ENCODE measurements at regions not wholly inside any gene's neighbourhood (a gene's known extent, or its start where the extent isn't known, plus 50 kb on each side); places are given as distances from the start of the nearest gene placed in this dataset.
"Not testable (repeated sequence)": the region's sequence is repeated elsewhere in the genome, so short reads cannot be mapped to it uniquely, and the experiment has no call there.

DNA sequence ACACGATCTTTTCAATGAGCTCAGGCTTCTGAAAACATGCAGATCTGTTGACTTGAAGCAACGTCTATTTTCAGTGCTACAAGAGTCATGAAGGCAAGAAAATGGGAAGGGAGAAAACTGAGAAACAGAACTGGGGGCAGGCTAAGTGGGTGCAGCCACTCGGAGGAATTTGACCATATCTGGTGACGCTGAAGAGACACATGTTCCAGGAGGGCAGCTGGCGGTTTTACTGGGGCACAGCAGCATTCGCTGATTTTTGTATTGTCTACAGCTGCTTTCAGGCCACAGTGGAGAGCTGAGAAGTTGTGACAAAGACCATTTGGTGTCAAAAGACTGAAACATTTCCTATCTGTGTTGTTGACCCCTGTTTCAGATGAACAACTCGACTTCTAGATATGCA lies 103.0 kb upstream of the ELAC2 start:
- Mint-ChIP-seq H3K9me3 (peaks cover 0 to 2% (median 0%) of the 10 kb centered on the region in 3 donors), H3K27me3 (no peaks in the 10 kb centered on the region)

DNA sequence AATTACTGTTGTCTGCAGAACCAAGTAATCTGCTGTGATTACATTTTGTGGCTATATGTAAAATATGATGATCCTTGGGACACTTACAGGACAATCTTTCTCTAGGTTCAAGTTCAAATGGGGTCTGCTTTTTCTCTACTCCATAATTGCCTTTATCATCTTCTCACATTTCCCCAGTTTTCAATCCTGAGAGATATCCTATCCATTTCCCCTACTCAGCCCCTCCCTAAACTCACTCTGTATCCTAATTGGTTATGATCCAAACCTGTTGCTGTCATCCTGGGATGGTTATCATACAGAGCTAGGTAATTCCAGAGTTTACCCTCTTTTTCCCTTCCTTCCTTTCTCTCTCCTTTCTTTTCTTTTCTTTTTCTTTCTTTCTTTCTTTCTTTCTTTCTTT lies 100.5 kb upstream of the ELAC2 start:
- Mint-ChIP-seq H3K36me3 (peaks cover 2% of the 10 kb centered on the region), H3K9me3 (peaks cover 0 to 2% (median 0%) of the 10 kb centered on the region in 3 donors), H3K27ac (no peak overlapping the region), H3K27me3 (no peaks in the 10 kb centered on the region), H3K4me1 (peaks cover 0 to 7% (median 1%) of the 10 kb centered on the region in 3 donors), H3K4me3 (no peak overlapping the region)

More for the DNA sequence above, 103.0 kb upstream of the ELAC2 start:
- peaks cover 0 to 1% (median 0%) of the 10 kb centered on the region in 3 donors for H3K4me1 Mint-ChIP-seq
- H3K27ac Mint-ChIP-seq, result no peak overlapping the region
- no peak overlapping the region for H3K4me3 Mint-ChIP-seq
- H3K36me3 Mint-ChIP-seq, result peaks cover 2% of the 10 kb centered on the region

DNA sequence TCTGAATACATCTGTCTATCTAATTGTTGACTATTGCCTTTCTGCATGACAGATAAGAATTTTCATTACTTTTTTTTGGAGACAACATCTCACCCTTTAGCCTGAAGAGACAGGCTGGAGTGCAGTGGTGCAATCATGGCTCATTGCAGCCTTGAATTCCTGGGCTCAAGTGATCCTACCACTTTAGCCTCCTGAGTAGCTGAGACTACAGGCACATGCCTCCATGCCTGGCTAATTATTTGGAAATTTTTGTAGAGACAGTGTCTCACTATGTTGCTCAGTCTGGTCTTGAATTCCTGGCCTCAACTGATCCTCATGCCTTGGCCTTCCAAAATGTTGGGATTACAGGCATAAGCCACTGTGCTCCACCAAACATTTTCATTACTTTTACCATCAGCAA lies 99.8 kb upstream of the ELAC2 start:
- Mint-ChIP-seq H3K4me1 (peaks cover 0 to 7% (median 1%) of the 10 kb centered on the region in 3 donors), H3K36me3 (peaks cover 2% of the 10 kb centered on the region), H3K27ac (no peak overlapping the region), H3K9me3 (peaks cover 0 to 2% (median 0%) of the 10 kb centered on the region in 3 donors), H3K4me3 (no peak overlapping the region), H3K27me3 (no peaks in the 10 kb centered on the region)

DNA sequence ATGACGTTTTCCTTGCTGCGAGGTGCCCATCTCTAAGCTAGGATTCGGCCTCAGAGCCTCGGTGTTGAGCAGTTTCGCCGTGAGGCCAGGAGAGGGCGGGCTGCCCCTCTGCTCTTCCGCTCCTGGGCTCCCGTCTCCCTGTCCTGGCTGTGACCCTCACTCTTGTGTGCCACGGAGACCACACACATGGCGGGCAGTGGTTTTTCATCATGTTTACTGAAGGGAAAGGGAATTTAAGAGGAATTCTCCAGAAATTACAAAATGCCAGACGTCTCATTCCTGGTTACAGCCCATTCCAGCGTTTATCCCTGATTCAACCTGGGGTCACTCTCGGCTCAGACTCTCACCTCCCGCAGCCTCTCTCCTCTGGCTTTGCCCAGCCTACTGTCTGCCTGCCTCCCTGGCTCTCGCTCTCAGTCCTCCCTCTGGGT lies 96.8 kb upstream of the ELAC2 start:
- Mint-ChIP-seq H3K4me1 (peaks cover 0 to 7% (median 0%) of the 10 kb centered on the region in 3 donors), H3K36me3 (no peaks in the 10 kb centered on the region), H3K9me3 (peaks cover 0 to 2% (median 0%) of the 10 kb centered on the region in 3 donors), H3K27ac (no peak overlapping the region), H3K4me3 (peak overlapping the region in 1 of 4 donors; percentile 21), H3K27me3 (no peaks in the 10 kb centered on the region)

DNA sequence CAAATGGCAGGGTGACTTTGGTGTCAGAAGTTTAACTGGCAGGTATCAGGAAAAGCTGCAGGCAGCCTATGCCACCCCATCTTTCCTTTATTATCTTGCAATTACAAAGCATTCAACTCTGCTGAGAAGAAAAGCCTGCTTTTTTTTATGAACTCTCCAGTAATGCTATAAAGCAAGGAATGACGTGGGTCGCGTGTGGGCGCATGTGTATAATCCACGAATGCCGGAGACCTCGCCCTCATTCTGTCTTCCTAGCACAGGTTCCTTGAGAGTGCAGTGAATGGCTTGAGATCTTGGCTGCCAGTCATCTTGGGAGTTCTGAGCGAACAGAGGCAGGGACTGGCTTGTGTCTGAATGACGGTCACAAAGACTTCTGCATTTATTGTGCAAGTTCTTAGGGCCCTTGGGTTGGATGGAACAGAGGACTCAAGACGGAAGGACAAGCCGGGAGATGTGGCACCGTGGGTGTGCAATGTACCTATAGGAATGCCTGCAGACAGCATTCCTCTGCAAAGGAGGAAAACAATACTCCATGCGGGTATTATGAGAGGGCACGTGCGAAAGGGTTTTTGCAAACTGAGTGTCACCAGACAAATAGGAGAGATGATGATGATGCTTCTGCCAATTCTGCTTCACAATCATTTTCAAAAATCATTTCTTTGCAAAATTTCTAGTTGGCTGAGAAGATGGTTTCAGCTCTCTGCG lies 96.1 kb upstream of the ELAC2 start:
- H3K27ac Mint-ChIP-seq, result no peak overlapping the region
- no peak overlapping the region for H3K4me3 Mint-ChIP-seq
- H3K27me3 Mint-ChIP-seq, result no peaks in the 10 kb centered on the region
- H3K9me3 Mint-ChIP-seq, result peaks cover 0 to 2% (median 0%) of the 10 kb centered on the region in 3 donors
- H3K4me1 Mint-ChIP-seq, result peaks cover 0 to 7% (median 0%) of the 10 kb centered on the region in 3 donors
- H3K36me3 Mint-ChIP-seq, result no peaks in the 10 kb centered on the region

DNA sequence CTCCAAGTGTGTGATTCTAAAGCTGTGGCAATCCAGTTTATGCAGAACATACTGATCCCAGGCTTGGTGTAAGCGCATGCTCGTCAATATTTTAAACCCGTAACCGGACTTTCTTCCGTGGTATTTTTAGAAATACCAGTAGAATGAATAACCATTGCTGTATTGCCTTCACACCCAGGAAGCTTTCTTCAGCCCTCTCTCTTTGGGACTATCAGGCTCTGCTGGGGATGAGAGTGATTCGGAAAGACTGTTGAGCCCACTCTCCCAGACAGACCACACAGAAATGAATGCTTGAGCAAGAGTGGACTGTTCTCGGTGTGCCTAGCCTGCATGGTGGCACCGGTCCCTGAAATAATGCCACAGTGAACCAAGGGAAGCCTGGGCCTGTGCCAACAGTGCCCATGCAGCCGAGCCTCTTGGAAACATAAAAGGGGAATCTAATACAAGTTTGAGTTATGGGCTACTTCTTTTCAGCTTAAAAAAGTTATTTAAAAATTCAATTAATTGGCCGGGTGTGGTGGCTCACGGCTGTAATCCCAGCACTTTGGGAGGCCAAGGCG lies 89.9 kb upstream of the ELAC2 start:
- Mint-ChIP-seq H3K4me1 (peaks cover 0 to 1% (median 0%) of the 10 kb centered on the region in 3 donors), H3K36me3 (peaks cover 1% of the 10 kb centered on the region), H3K9me3 (peaks cover 0 to 2% (median 1%) of the 10 kb centered on the region in 3 donors), H3K4me3 (no peak overlapping the region), H3K27me3 (no peaks in the 10 kb centered on the region), H3K27ac (no peak overlapping the region)

DNA sequence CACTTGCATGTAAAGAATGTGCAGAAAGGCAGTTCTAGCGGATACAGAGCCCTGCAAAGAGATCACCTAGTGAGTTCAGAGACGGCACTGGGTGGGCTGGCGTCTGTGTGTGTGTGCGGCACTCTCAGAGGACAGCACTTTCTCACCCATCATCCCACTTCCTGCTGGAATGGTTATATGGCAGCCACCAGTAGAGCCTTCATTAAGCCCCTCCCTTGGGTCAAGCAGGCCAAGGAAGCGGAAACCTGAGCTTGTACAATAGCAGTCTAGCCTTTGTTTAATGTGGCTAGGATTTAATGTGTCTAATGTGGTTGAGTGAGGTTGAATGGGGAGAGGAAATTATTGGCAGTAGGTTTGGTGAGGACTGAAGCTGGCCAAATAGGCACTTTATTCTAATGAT lies 88.3 kb upstream of the ELAC2 start:
- Mint-ChIP-seq H3K4me3 (no peak overlapping the region), H3K9me3 (peaks cover 1 to 7% (median 3%) of the 10 kb centered on the region in 3 donors), H3K4me1 (peaks cover 0 to 1% (median 0%) of the 10 kb centered on the region in 3 donors), H3K27me3 (no peaks in the 10 kb centered on the region), H3K36me3 (peaks cover 1% of the 10 kb centered on the region), H3K27ac (no peak overlapping the region)

DNA sequence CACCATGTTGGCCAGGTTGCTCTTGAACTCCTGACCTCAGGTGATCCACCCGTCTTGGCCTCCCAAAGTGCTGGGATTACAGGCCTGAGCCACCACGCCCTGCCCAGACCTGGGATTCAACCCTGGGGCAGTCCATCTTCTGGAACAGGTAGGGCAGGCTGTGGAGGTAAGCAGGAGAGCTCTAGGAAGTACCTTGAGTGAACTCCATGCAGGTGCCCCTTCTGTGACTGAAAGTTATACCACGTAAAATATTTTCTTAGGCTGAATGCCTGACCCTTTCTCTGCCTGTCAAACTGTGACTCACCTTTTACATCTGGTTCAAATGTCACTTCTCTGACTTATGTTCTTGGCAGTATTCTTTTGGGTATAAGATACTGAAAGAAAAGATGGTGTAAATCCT lies 86.7 kb upstream of the ELAC2 start:
- Mint-ChIP-seq H3K4me3 (no peak overlapping the region), H3K4me1 (peaks cover 0 to 1% (median 0%) of the 10 kb centered on the region in 3 donors), H3K27me3 (no peaks in the 10 kb centered on the region), H3K9me3 (peaks cover 1 to 7% (median 5%) of the 10 kb centered on the region in 3 donors), H3K36me3 (peaks cover 1% of the 10 kb centered on the region), H3K27ac (peak overlapping the region in 1 of 3 donors; percentile 65)

DNA sequence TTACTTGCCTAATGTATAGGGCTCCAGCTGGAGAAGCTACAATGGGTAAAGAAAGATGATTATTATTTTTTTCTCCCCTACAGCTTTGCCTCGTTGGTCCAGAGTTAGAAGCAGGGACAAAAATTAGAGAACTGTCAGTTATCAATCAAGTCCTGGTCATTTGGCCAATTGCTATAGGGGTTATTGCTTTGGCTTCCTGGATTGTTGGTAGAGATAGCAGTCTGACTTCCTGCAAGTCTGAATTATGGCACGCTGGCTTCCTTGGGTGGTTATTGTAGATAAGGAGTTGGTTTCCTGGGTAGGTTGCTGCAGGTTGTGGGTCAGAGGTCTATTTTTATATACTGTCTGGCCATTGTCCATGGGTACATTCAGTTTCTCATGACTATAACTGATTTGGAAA lies 84.7 kb upstream of the ELAC2 start:
- H3K9me3 Mint-ChIP-seq, result peaks cover 1 to 7% (median 7%) of the 10 kb centered on the region in 3 donors
- peak overlapping the region in 1 of 3 donors; percentile 71 for H3K27ac Mint-ChIP-seq
- H3K36me3 Mint-ChIP-seq, result peaks cover 1% of the 10 kb centered on the region
- no peaks in the 10 kb centered on the region for H3K27me3 Mint-ChIP-seq
- peaks cover 0 to 1% (median 0%) of the 10 kb centered on the region in 3 donors for H3K4me1 Mint-ChIP-seq
- H3K4me3 Mint-ChIP-seq, result no peak overlapping the region

DNA sequence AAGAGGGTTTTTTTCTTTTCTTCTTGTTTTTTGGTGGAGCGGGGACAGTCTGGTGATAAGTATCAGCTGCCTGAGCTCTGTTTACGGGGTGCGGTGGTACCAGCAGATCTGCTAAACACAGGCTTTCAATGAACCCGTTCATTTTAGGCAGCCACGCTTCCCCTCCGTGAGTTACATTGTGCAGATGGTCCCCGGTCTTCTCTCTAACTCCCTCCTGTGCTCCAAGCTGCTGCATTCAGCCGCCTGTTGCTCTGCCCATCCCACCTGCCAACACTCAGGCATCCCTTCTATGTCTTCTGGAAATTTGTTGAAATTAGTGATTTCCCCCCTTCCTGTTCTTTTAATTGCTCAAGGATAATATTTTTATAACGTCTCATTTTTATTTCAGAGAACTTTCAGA lies 82.1 kb upstream of the ELAC2 start:
- H3K9me3 Mint-ChIP-seq, result peaks cover 0 to 7% (median 7%) of the 10 kb centered on the region in 3 donors
- H3K36me3 Mint-ChIP-seq, result no peaks in the 10 kb centered on the region
- H3K4me3 Mint-ChIP-seq, result no peak overlapping the region
- peak overlapping the region in 1 of 3 donors; percentile 51 for H3K27ac Mint-ChIP-seq
- H3K4me1 Mint-ChIP-seq, result no peaks in the 10 kb centered on the region
- H3K27me3 Mint-ChIP-seq, result no peaks in the 10 kb centered on the region

DNA sequence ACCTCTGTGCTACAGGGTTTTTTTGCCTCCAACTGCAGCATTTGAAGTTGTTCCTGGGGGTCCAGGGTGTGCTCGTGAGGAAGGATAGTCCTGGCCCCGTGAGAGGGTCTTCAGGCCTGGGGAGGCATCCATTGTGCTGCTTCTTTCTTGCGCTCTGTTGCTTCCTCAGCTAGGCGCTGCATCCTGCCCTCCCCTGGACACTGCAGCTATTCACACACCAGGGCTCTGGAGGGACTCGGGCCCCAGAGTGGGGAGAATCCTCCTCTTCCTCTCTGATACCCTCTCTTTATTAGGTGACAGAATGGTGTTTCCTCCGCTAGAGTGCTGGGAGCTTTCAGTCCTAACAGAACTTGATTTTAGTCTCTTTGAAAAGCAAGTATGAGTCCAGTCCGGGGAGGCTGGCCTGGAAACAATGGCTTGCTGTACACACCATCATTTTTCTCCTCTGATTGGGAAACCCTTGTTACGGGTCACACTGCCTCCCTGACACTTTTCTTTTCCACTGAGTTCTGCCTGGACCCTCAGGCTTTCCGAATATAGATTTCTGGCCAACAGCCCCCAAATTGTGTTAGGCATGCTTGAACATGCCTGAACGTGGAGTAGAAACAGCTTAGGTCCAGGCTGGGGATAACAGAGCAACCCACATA lies 81.4 kb upstream of the ELAC2 start:
- no peaks in the 10 kb centered on the region for H3K36me3 Mint-ChIP-seq
- no peak overlapping the region for H3K4me3 Mint-ChIP-seq
- H3K4me1 Mint-ChIP-seq, result no peaks in the 10 kb centered on the region
- no peaks in the 10 kb centered on the region for H3K27me3 Mint-ChIP-seq
- peaks cover 0 to 9% (median 7%) of the 10 kb centered on the region in 3 donors for H3K9me3 Mint-ChIP-seq
- no peak overlapping the region for H3K27ac Mint-ChIP-seq

DNA sequence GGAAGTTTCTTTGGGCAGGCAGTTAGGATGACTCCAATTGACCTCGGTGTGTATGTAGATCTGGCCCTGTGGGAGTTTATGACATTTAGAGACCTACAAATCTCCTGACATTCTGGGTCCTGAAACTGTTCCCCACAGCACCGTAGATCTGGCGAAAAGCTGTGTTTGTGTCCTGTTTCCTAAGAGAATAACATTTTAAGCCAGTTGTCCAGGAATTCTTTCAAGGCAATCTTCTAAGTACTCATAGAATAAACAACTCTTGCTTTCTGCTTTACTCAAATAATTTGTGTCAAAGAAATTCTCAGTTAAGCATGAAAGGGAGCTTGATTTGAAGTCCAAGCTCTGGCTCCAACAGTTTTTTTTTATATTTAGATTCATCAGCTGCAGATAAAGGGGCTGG lies 78.5 kb upstream of the ELAC2 start:
- no peak overlapping the region for H3K4me3 Mint-ChIP-seq
- peaks cover 0 to 3% (median 1%) of the 10 kb centered on the region in 3 donors for H3K4me1 Mint-ChIP-seq
- peaks cover 3% of the 10 kb centered on the region for H3K27me3 Mint-ChIP-seq
- peaks cover 3% of the 10 kb centered on the region for H3K36me3 Mint-ChIP-seq
- H3K27ac Mint-ChIP-seq, result no peak overlapping the region
- peaks cover 0 to 6% (median 6%) of the 10 kb centered on the region in 3 donors for H3K9me3 Mint-ChIP-seq

DNA sequence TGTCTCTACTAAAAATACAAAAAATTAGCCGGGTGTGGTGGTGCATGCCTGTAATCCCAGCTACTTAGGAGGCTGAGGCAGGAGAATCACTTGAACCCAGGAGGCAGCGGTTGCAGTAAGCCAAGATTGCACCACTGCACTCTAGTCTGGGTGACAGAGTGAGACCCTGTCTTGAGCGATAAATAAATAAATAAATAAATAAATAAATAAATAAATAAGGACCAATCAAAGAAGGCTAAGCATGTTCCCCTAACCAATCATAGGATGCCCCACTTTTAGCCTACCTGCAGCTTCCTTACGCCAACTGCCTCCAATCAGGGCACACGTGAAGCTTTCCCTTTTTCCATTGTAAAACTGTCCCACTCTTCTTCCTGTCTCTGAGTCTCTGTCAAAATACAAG lies 74.2 kb upstream of the ELAC2 start:
- not testable (repeated sequence) for H3K4me1 Mint-ChIP-seq, H3K4me3 Mint-ChIP-seq, H3K27ac Mint-ChIP-seq, H3K36me3 Mint-ChIP-seq, H3K27me3 Mint-ChIP-seq, H3K9me3 Mint-ChIP-seq

DNA sequence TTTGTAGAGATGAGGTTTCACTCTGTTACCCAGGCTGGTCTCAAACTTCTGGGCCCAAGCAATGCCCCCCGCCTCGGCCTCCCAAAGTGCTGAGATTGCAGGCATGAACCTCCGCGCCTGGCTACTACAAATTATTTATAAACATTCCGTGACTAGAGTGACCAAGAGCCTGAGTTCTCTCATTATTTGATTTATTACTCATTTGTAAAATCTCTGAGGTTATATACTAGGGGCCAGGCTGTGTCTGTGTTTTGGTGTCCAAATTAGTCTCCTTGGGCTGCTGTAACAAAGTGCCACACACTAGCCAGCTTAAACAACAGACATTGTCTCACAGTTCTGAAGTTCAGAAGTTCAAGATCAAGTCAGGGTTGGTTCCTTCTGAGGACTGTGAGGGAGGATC lies 70.8 kb upstream of the ELAC2 start:
- no peak overlapping the region for H3K27ac Mint-ChIP-seq

DNA sequence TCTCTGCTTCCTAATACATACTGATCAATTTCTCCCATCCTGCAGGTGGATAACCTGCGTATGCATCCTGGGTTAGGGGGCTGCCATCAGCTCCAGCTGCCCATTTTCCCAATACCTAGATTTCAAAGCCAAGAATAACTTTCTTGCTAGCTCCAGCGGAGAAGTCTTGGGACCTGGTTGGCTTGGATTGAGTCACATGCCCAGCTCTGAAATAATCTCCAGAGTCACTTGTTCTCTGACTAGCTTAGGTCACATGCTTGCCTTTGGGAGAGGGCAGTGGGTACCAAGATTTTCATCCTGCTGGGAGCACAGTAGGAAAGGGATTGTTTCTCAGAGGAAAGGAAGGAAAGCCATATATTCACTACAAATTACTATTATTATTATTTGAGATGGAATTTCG lies 70.0 kb upstream of the ELAC2 start:
- Mint-ChIP-seq H3K36me3 (peaks cover 1% of the 10 kb centered on the region), H3K9me3 (peaks cover 2 to 4% (median 3%) of the 10 kb centered on the region in 3 donors), H3K4me3 (peak overlapping the region in 1 of 4 donors; percentile 23), H3K27ac (peak overlapping the region in 1 of 3 donors; percentile 35), H3K4me1 (peaks cover 4 to 27% (median 24%) of the 10 kb centered on the region in 3 donors), H3K27me3 (no peaks in the 10 kb centered on the region)

More for the DNA sequence above, 70.8 kb upstream of the ELAC2 start:
- Mint-ChIP-seq H3K36me3 (peaks cover 4% of the 10 kb centered on the region), H3K4me3 (no peak overlapping the region), H3K9me3 (peaks cover 0 to 7% (median 2%) of the 10 kb centered on the region in 3 donors), H3K27me3 (peaks cover 3% of the 10 kb centered on the region), H3K4me1 (peaks cover 4 to 21% (median 20%) of the 10 kb centered on the region in 3 donors)
